ENCODE measurements at regions not wholly inside any gene's neighbourhood (a gene's known extent, or its start where the extent isn't known, plus 50 kb on each side); places are given as distances from the start of the nearest gene placed in this dataset.

- FAIRE-seq (no peak), DNase-seq (ENCODE audit: insufficient read length, low spot score) (no peak)
- TF ChIP-seq POLR2A (IDR thresholded peaks at IDR 0.05; ENCODE audit: low read depth, low read length): no peak
Observed at GRCh38 chr5:2288466-2288865, 405.7 kb upstream of the IRX4 start.

- TF ChIP-seq POLR2A (IDR thresholded peaks at IDR 0.05; ENCODE audit: low read depth, low read length): no peak
- no peak for FAIRE-seq
- DNase-seq (ENCODE audit: insufficient read length, low spot score): no peak
Observed at GRCh38 chr5:2286250-2286649, 403.5 kb upstream of the IRX4 start.

GRCh38 chr5:2284678-2285077, 402.0 kb upstream of the IRX4 start:
- TF ChIP-seq POLR2A (IDR thresholded peaks at IDR 0.05; ENCODE audit: low read depth, low read length): no peak
- FAIRE-seq: no peak
- no peak for DNase-seq (ENCODE audit: insufficient read length, low spot score)

- TF ChIP-seq POLR2A (IDR thresholded peaks at IDR 0.05; ENCODE audit: low read depth, low read length): no peak
- no peak for DNase-seq (ENCODE audit: insufficient read length, low spot score)
- no peak for FAIRE-seq
Observed at GRCh38 chr5:2283481-2284045, 400.8 kb upstream of the IRX4 start.

- TF ChIP-seq POLR2A (IDR thresholded peaks at IDR 0.05; ENCODE audit: low read depth, low read length): no peak
- no peak for FAIRE-seq
- DNase-seq (ENCODE audit: insufficient read length, low spot score): no peak
Observed at GRCh38 chr5:2282893-2283292, 400.2 kb upstream of the IRX4 start.

GRCh38 chr5:2282034-2282690, 399.4 kb upstream of the IRX4 start:
- DNase-seq (ENCODE audit: insufficient read length, low spot score) (no peak), FAIRE-seq (no peak)
- TF ChIP-seq POLR2A (IDR thresholded peaks at IDR 0.05; ENCODE audit: low read depth, low read length): no peak

- FAIRE-seq: no peak
- DNase-seq (ENCODE audit: insufficient read length, low spot score): no peak
- TF ChIP-seq POLR2A (IDR thresholded peaks at IDR 0.05; ENCODE audit: low read depth, low read length): no peak
Observed at GRCh38 chr5:2281446-2281845, 398.7 kb upstream of the IRX4 start.

- no peak for TF ChIP-seq POLR2A (IDR thresholded peaks at IDR 0.05; ENCODE audit: low read depth, low read length)
- DNase-seq (ENCODE audit: insufficient read length, low spot score) (no peak), FAIRE-seq (no peak)
Observed at GRCh38 chr5:2280318-2280717, 397.6 kb upstream of the IRX4 start.

- TF ChIP-seq POLR2A (IDR thresholded peaks at IDR 0.05; ENCODE audit: low read depth, low read length): no peak
- DNase-seq (ENCODE audit: insufficient read length, low spot score): no peak
- FAIRE-seq: no peak
Observed at GRCh38 chr5:2278825-2279456, 396.2 kb upstream of the IRX4 start.

GRCh38 chr5:2277886-2278285, 395.2 kb upstream of the IRX4 start:
- DNase-seq (ENCODE audit: insufficient read length, low spot score) (no peak), FAIRE-seq (no peak)
- TF ChIP-seq POLR2A (IDR thresholded peaks at IDR 0.05; ENCODE audit: low read depth, low read length): no peak

GRCh38 chr5:2276101-2276500, 393.4 kb upstream of the IRX4 start:
- FAIRE-seq: no peak

GRCh38 chr5:2272755-2273154, 390.0 kb upstream of the IRX4 start:
- FAIRE-seq: no peak
- no peak for DNase-seq (ENCODE audit: insufficient read length, low spot score)
- no peak for TF ChIP-seq POLR2A (IDR thresholded peaks at IDR 0.05; ENCODE audit: low read depth, low read length)

More at GRCh38 chr5:2276101-2276500, 393.4 kb upstream of the IRX4 start:
- DNase-seq (ENCODE audit: insufficient read length, low spot score): no peak
- no peak for TF ChIP-seq POLR2A (IDR thresholded peaks at IDR 0.05; ENCODE audit: low read depth, low read length)

GRCh38 chr5:2272039-2272438, 389.3 kb upstream of the IRX4 start:
- FAIRE-seq: no peak
- no peak for DNase-seq (ENCODE audit: insufficient read length, low spot score)
- no peak for TF ChIP-seq POLR2A (IDR thresholded peaks at IDR 0.05; ENCODE audit: low read depth, low read length)

GRCh38 chr5:2271316-2271715, 388.6 kb upstream of the IRX4 start:
- FAIRE-seq: no peak
- no peak for DNase-seq (ENCODE audit: insufficient read length, low spot score)
- no peak for TF ChIP-seq POLR2A (IDR thresholded peaks at IDR 0.05; ENCODE audit: low read depth, low read length)

- no peak for DNase-seq (ENCODE audit: insufficient read length, low spot score)
- TF ChIP-seq POLR2A (IDR thresholded peaks at IDR 0.05; ENCODE audit: low read depth, low read length): no peak
- FAIRE-seq: no peak
Observed at GRCh38 chr5:2270467-2270866, 387.7 kb upstream of the IRX4 start.
